Stimulated activated CD8-positive, alpha-beta memory T cell treated with anti-CD3 and anti-CD28 coated beads, Interleukin-7, amount 100 ng/mL, for 48 hours (primary cell): ENCODE measurements at regions not wholly inside any gene's neighbourhood (a gene's known extent, or its start where the extent isn't known, plus 50 kb on each side); places are given as distances from the start of the nearest gene placed in this dataset.
"Not testable (repeated sequence)": the region's sequence is repeated elsewhere in the genome, so short reads cannot be mapped to it uniquely, and the experiment has no call there.

Source experiments
- DNase-seq, 2 donors: peaks; one replicate each; pipeline ENCODE4 v3.0.0-alpha.2; 2020; ENCODE audit warnings: low read depth in 1 of 2; ENCODE audit errors: extremely low read depth in 1 of 2

- no peak for DNase-seq
These were observed 78.5 kb upstream of the MYL10 start for GRCh38 chr7:101707587-101707986.

- no peak for DNase-seq
These were observed 79.1 kb upstream of the MYL10 start for GRCh38 chr7:101708223-101708622.

- no peak for DNase-seq
These were observed 83.6 kb upstream of the MYL10 start for GRCh38 chr7:101712652-101713051.

GRCh38 chr7:101714097-101714496, 85.0 kb upstream of the MYL10 start:
- no peak for DNase-seq

GRCh38 chr7:101717628-101718357, 88.7 kb upstream of the MYL10 start:
- DNase-seq: no peak

- no peak for DNase-seq
These were observed 89.4 kb upstream of the MYL10 start for GRCh38 chr7:101718363-101719122.

- no peak for DNase-seq
These were observed 90.0 kb upstream of the MYL10 start for GRCh38 chr7:101719123-101719470.

GRCh38 chr7:101720324-101720723, 91.2 kb upstream of the MYL10 start:
- no peak for DNase-seq

- no peak for DNase-seq
These were observed 93.2 kb upstream of the MYL10 start for GRCh38 chr7:101722247-101722646.

GRCh38 chr7:101723835-101724234, 93.6 kb upstream of the CUX1 start:
- DNase-seq: no peak

- DNase-seq: no peak
These were observed 92.5 kb upstream of the CUX1 start for GRCh38 chr7:101724957-101725356.

GRCh38 chr7:101725921-101726320, 91.5 kb upstream of the CUX1 start:
- DNase-seq: no peak

- DNase-seq: no peak
These were observed 90.2 kb upstream of the CUX1 start for GRCh38 chr7:101727184-101727583.

- DNase-seq: no peak
These were observed 89.3 kb upstream of the CUX1 start for GRCh38 chr7:101728128-101728527.

- not testable (repeated sequence) for DNase-seq
These were observed 88.6 kb upstream of the CUX1 start for GRCh38 chr7:101728873-101729240.

- no peak for DNase-seq
These were observed 88.1 kb upstream of the CUX1 start for GRCh38 chr7:101729241-101729883.

- no peak for DNase-seq
These were observed 85.8 kb upstream of the CUX1 start for GRCh38 chr7:101731502-101732084.

- DNase-seq: no peak
These were observed 83.5 kb upstream of the CUX1 start for GRCh38 chr7:101733713-101734475.

- DNase-seq: no peak
These were observed 81.3 kb upstream of the CUX1 start for GRCh38 chr7:101736084-101736483.

- no peak for DNase-seq
These were observed 77.5 kb upstream of the CUX1 start for GRCh38 chr7:101739775-101740398.
